ENCODE measurements at regions not wholly inside any gene's neighbourhood (a gene's known extent, or its start where the extent isn't known, plus 50 kb on each side); places are given as distances from the start of the nearest gene placed in this dataset.
A peak's percentile ranks its signal among the peaks of the same experiment; 100 is the strongest.

- H3K4me3 ChIP-seq: no peak overlapping the region
- TF ChIP-seq CTCF (IDR thresholded peaks at IDR 0.05): no peak
- 61 to 80% (median 63%) methylated on average over 7 of the region's 7 CpGs for WGBS, 3 donors
- no peaks in the 10 kb centered on the region for H3K9me3 ChIP-seq
- H3K4me1 ChIP-seq: peaks cover 12% of the 10 kb centered on the region
- DNase-seq (peak; percentile 34 to 58), ATAC-seq (peak; percentile 59 to 82 (median 80))
- no peaks in the 10 kb centered on the region for H3K36me3 ChIP-seq (ENCODE audit: insufficient read depth in 1 of 2, low read depth in 1 of 2)
- peak overlapping the region; percentile 86 for H3K27ac ChIP-seq
- intact Hi-C loops (cut with DNase I): loop anchor here in 1 of 2 donors (2.0 to 10.0 kb wide), 3 partner anchors 139 to 181 kb away; no protein-coding TSS in a partner anchor
- H3K27me3 ChIP-seq (ENCODE audit: insufficient read depth in 3 of 3, low read length in 2 of 3): no peaks in the 10 kb centered on the region
Observed at GRCh38 chr6:15063253-15063853, 182.5 kb upstream of the JARID2 start.

- ATAC-seq (no peak), DNase-seq (no peak)
- intact Hi-C loops (cut with DNase I): loop anchor here in 1 of 2 donors (10.0 kb wide), 1 partner anchor 141 kb away; no protein-coding TSS in a partner anchor
- H3K36me3 ChIP-seq (ENCODE audit: insufficient read depth in 1 of 2, low read depth in 1 of 2): no peaks in the 10 kb centered on the region
- no peak for TF ChIP-seq CTCF (IDR thresholded peaks at IDR 0.05)
- H3K27me3 ChIP-seq (ENCODE audit: insufficient read depth in 3 of 3, low read length in 2 of 3): no peaks in the 10 kb centered on the region
- H3K27ac ChIP-seq: no peak overlapping the region
- H3K9me3 ChIP-seq: no peaks in the 10 kb centered on the region
- peaks cover 12% of the 10 kb centered on the region for H3K4me1 ChIP-seq
- no peak overlapping the region for H3K4me3 ChIP-seq
- WGBS, 3 donors: 92 to 95% (median 93%) methylated on average over 4 of the region's 4 CpGs
Observed at GRCh38 chr6:15065261-15065989, 180.4 kb upstream of the JARID2 start.

- TF ChIP-seq CTCF (IDR thresholded peaks at IDR 0.05): no peak
- ATAC-seq: no peak
- H3K27ac ChIP-seq: no peak overlapping the region
- no peaks in the 10 kb centered on the region for H3K27me3 ChIP-seq (ENCODE audit: insufficient read depth in 3 of 3, low read length in 2 of 3)
- no peak for DNase-seq
- H3K4me3 ChIP-seq: no peak overlapping the region
- no peaks in the 10 kb centered on the region for H3K9me3 ChIP-seq
- WGBS, 3 donors: 81 to 85% (median 84%) methylated on average over 7 of the region's 7 CpGs
- H3K36me3 ChIP-seq (ENCODE audit: insufficient read depth in 1 of 2, low read depth in 1 of 2): no peaks in the 10 kb centered on the region
- peaks cover 12% of the 10 kb centered on the region for H3K4me1 ChIP-seq
- intact Hi-C loops (cut with DNase I): loop anchor here in 1 of 2 donors (10.0 kb wide), 1 partner anchor 141 kb away; no protein-coding TSS in a partner anchor
Observed at GRCh38 chr6:15066089-15066758, 179.6 kb upstream of the JARID2 start.

- ATAC-seq (peak; percentile 27 to 58 (median 42)), DNase-seq (no peak)
- WGBS, 3 donors: 54 to 78% (median 73%) methylated on average over 3 of the region's 3 CpGs
- no peak overlapping the region for H3K4me3 ChIP-seq
- no peaks in the 10 kb centered on the region for H3K36me3 ChIP-seq (ENCODE audit: insufficient read depth in 1 of 2, low read depth in 1 of 2)
- no peaks in the 10 kb centered on the region for H3K9me3 ChIP-seq
- H3K27me3 ChIP-seq (ENCODE audit: insufficient read depth in 3 of 3, low read length in 2 of 3): peaks cover 0 to 2% (median 0%) of the 10 kb centered on the region in 3 donors
- no peaks in the 10 kb centered on the region for H3K4me1 ChIP-seq
- H3K27ac ChIP-seq: no peak overlapping the region
- intact Hi-C loops (cut with DNase I): no loop called here
- TF ChIP-seq CTCF (IDR thresholded peaks at IDR 0.05): no peak
Observed at GRCh38 chr6:15073344-15073789, 172.5 kb upstream of the JARID2 start.
